K562 (cell line): ENCODE measurements at regions not wholly inside any gene's neighbourhood (a gene's known extent, or its start where the extent isn't known, plus 50 kb on each side); places are given as distances from the start of the nearest gene placed in this dataset.

ENCODE experiments used
- ARHGAP35 ChIP-seq: fragments of 450-650 bp; IDR thresholded peaks from 2 replicates; pipeline ENCODE4 v1.6.1; 2018; ENCODE audit not compliant: partially characterized antibody
- ARID3B ChIP-seq: fragments of 250-450 bp; sonication (Bioruptor Pico); IDR thresholded peaks from 2 replicates; pipeline ENCODE4 v1.4.0; 2020; ENCODE audit warnings: borderline replicate concordance
- ATF3 ChIP-seq, 2 experiments: fragments of 450-650 bp in 1 of 2; sonication (generic) in 1 of 2; formaldehyde crosslinking in 1 of 2; IDR thresholded peaks in 1 of 2; conservative IDR thresholded peaks in 1 of 2; 2 replicates each; pipeline versions ENCODE4 v1.6.1 to v1.8.1; 2016 to 2023; ENCODE audit warnings: mild to moderate bottlenecking in 2 of 2, moderate library complexity in 2 of 2, inconsistent platforms in 1 of 2, missing genetic modification reagents in 1 of 2
- CBX3 ChIP-seq, 2 experiments: IDR thresholded peaks; 1 replicate in 1 of 2; 2 replicates in 1 of 2; pipeline ENCODE4 v1.6.1; 2012; ENCODE audit warnings: inconsistent platforms in 2 of 2, low read length in 2 of 2, borderline replicate concordance in 1 of 2, control low read depth in 1 of 2
- CBX5 ChIP-seq: IDR thresholded peaks from 2 replicates; pipeline ENCODE4 v1.6.1; 2014; ENCODE audit warnings: low read depth, borderline replicate concordance
- CREB3 ChIP-seq: fragments of 450-650 bp; conservative IDR thresholded peaks from 2 replicates; pipeline ENCODE4 v1.6.1; 2016; ENCODE audit warnings: missing genetic modification characterization, low read depth, mild to moderate bottlenecking, missing compliant biosample characterization, moderate library complexity
- JUN ChIP-seq, 2 experiments: sonication (generic) in 1 of 2; formaldehyde crosslinking in 1 of 2; IDR thresholded peaks; 2 replicates each; pipeline versions ENCODE4 v1.6.1 to v1.8.0; 2012 to 2022; ENCODE audit warnings: borderline replicate concordance in 2 of 2, mild to moderate bottlenecking in 2 of 2, improper control_type of control experiment in 1 of 2, low read depth in 1 of 2, low read length in 1 of 2, missing genetic modification reagents in 1 of 2
- JUND ChIP-seq, 2 experiments: IDR thresholded peaks; 2 replicates in 1 of 2; 3 replicates in 1 of 2; pipeline ENCODE4 v1.6.1; 2011; ENCODE audit warnings: borderline replicate concordance in 2 of 2, low read depth in 2 of 2, low read length in 2 of 2, improper control_type of control experiment in 1 of 2, missing biosample characterization in 1 of 2, missing genetic modification characterization in 1 of 2, missing genetic modification reagents in 1 of 2
- NBN ChIP-seq: fragments of 450-650 bp; IDR thresholded peaks from 2 replicates; pipeline ENCODE4 v1.6.1; 2016; ENCODE audit warnings: low read depth, mild to moderate bottlenecking
- NCOA2 ChIP-seq, 2 experiments: fragments of 450-650 bp; IDR thresholded peaks; 2 replicates each; pipeline ENCODE4 v1.6.1; 2018; ENCODE audit warnings: mild to moderate bottlenecking in 2 of 2, moderate library complexity in 1 of 2; ENCODE audit not compliant: partially characterized antibody in 2 of 2
- PKNOX1 ChIP-seq: fragments of 450-650 bp; IDR thresholded peaks from 2 replicates; pipeline ENCODE4 v1.6.1; 2016
- SIN3B ChIP-seq: fragments of 450-650 bp; IDR thresholded peaks from 2 replicates; pipeline ENCODE4 v1.6.1; 2017; ENCODE audit warnings: low read depth, mild to moderate bottlenecking, moderate library complexity
- SMARCC2 ChIP-seq: fragments of 450-650 bp; IDR thresholded peaks from 2 replicates; pipeline ENCODE4 v1.6.1; 2017; ENCODE audit warnings: antibody characterized with exemption, moderate library complexity, mild to moderate bottlenecking, low read depth
- TCF3 ChIP-seq: sonication (generic); formaldehyde crosslinking; IDR thresholded peaks from 2 replicates; pipeline ENCODE4 v1.4.0; 2020; ENCODE audit warnings: mild to moderate bottlenecking, missing genetic modification reagents
- TRIM24 ChIP-seq, 2 experiments: fragments of 450-650 bp; IDR thresholded peaks; 2 replicates each; pipeline ENCODE4 v1.6.1; 2016
- ZBTB17 ChIP-seq: fragments of 450-650 bp; formaldehyde crosslinking; IDR thresholded peaks from 2 replicates; pipeline ENCODE4 v1.4.0; 2020; ENCODE audit warnings: mild to moderate bottlenecking
- ZBTB2 ChIP-seq: fragments of 450-650 bp; IDR thresholded peaks from 2 replicates; pipeline ENCODE4 v1.6.1; 2016; ENCODE audit warnings: antibody characterized with exemption
- ZNF280A ChIP-seq: fragments of 450-650 bp; IDR thresholded peaks from 2 replicates; pipeline ENCODE4 v1.6.1; 2018; ENCODE audit warnings: mild to moderate bottlenecking, low read depth; ENCODE audit not compliant: partially characterized antibody
- ZZZ3 ChIP-seq: fragments of 450-650 bp; IDR thresholded peaks from 2 replicates; pipeline ENCODE4 v1.6.1; 2016; ENCODE audit warnings: antibody characterized with exemption, mild to moderate bottlenecking, moderate library complexity

- peak; percentile 77; the same call in 1 of the 2 replicates for TF ChIP-seq NBN
- TF ChIP-seq TRIM24 (IDR thresholded peaks at IDR 0.05), result peak in 1 of 2 experiments; percentile 77; a peak in 1 of 4 replicates
- TF ChIP-seq ARHGAP35, result no peak
- TF ChIP-seq ARID3B (CRISPR knock-in tag), result no peak
- TF ChIP-seq JUN (IDR thresholded peaks at IDR 0.05; ENCODE audit: borderline replicate concordance, low read depth, low read length), result 0 out of 2 replicates have a peak, but pooled peaks have one; percentile 9
- TF ChIP-seq JUN (CRISPR knock-in tag; IDR thresholded peaks at IDR 0.05; ENCODE audit: borderline replicate concordance), result no peak
- peak; percentile 64; the same call in 1 of the 2 replicates for TF ChIP-seq CBX5
- TF ChIP-seq TCF3 (CRISPR knock-in tag), result no peak
- peak; percentile 56; the same call in 1 of the 2 replicates for TF ChIP-seq ATF3 (IDR thresholded peaks at IDR 0.05)
- no peak for TF ChIP-seq ATF3 (CRISPR knock-in tag; conservative IDR thresholded peaks at IDR 0.05)
- TF ChIP-seq SMARCC2, result no peak
- TF ChIP-seq ZNF280A, result peak; percentile 33
- TF ChIP-seq CREB3 (tag), result no peak
- TF ChIP-seq ZBTB17 (CRISPR knock-in tag), result no peak
- TF ChIP-seq ZZZ3, result no peak
- no peak for TF ChIP-seq NCOA2 (IDR thresholded peaks at IDR 0.05; ENCODE audit: partially characterized antibody in 2 of 2)
- TF ChIP-seq ZBTB2, result no peak
- TF ChIP-seq PKNOX1, result peak; percentile 59
- TF ChIP-seq JUND (IDR thresholded peaks at IDR 0.05; ENCODE audit: borderline replicate concordance, low read depth, low read length), result no peak
- TF ChIP-seq JUND (tag; IDR thresholded peaks at IDR 0.05; ENCODE audit: borderline replicate concordance, low read depth, low read length), result 0 out of 3 replicates have a peak, but pooled peaks have one; percentile 45
- no peak for TF ChIP-seq SIN3B
- peak in 1 of 2 experiments; percentile 87; a peak in 2 of 3 replicates for TF ChIP-seq CBX3 (IDR thresholded peaks at IDR 0.05; ENCODE audit: borderline replicate concordance in 1 of 2, low read length in 2 of 2)
Observed at GRCh38 chr7:159328096-159328495, 183.4 kb upstream of the VIPR2 start (continued).
